B cell (primary cell): ENCODE measurements at regions not wholly inside any gene's neighbourhood (a gene's known extent, or its start where the extent isn't known, plus 50 kb on each side); places are given as distances from the start of the nearest gene placed in this dataset.

Experiments
- ATAC-seq: fragments of 200-7000 bp; cut with Tn5 transposase; one replicate; pipeline ENCODE4 v1.10.0; 2021; ENCODE audit warnings: low read depth, mild to moderate bottlenecking, moderate number of reproducible peaks, moderate library complexity
- CTCF ChIA-PET: fragments of 350-600 bp; sonication (Branson Sonifier 250); formaldehyde crosslinking; loops from one replicate; lab custom pipeline; 2021; ENCODE audit warnings: antibody characterized with exemption, inconsistent platforms; lab: Charles Lee
- POLR2A ChIA-PET: fragments of 350-600 bp; sonication (Branson Sonifier 250); formaldehyde crosslinking; loops from one replicate; lab custom pipeline; 2021; ENCODE audit warnings: antibody characterized with exemption; lab: Charles Lee
- DNase-seq: peaks from one replicate; pipeline ENCODE4 v3.0.0; 2013
- H2AFZ ChIP-seq: 2 replicates; pipeline ENCODE4 v1.6.1; 2012; ENCODE audit warnings: mild to moderate bottlenecking, low read depth, low read length; ENCODE audit not compliant: insufficient read depth, poor library complexity, severe bottlenecking
- H3K27ac ChIP-seq, 2 donors: 1 replicate in 1 of 2; 2 replicates in 1 of 2; pipeline ENCODE4 v1.5.1; 2012 to 2013; ENCODE audit warnings: low read length in 2 of 2, mild to moderate bottlenecking in 2 of 2, moderate library complexity in 1 of 2
- H3K27me3 ChIP-seq, 4 experiments: fragments of 200-600 bp in 1 of 4; sonication (generic) in 1 of 4; replicated peaks in 1 of 4; 1 replicate in 2 of 4; 2 replicates in 2 of 4; pipeline versions ENCODE4 v1.6.1 to v1.7.0; 2013 to 2016; ENCODE audit warnings: low read length in 3 of 4, mild to moderate bottlenecking in 2 of 4, mixed read lengths in 1 of 4, moderate library complexity in 1 of 4; ENCODE audit not compliant: insufficient read depth in 4 of 4, control insufficient read depth in 3 of 4; ENCODE audit errors: control extremely low read depth in 1 of 4
- H3K36me3 ChIP-seq, 2 experiments: replicated peaks in 1 of 2; 1 replicate in 1 of 2; 2 replicates in 1 of 2; pipeline versions ENCODE4 v1.6.1 to v1.7.1; 2013; ENCODE audit warnings: low read length in 1 of 2; ENCODE audit not compliant: insufficient read depth in 2 of 2, control insufficient read depth in 1 of 2; ENCODE audit errors: control extremely low read depth in 1 of 2, extremely low read depth in 1 of 2
- H3K4me1 ChIP-seq, 2 donors: fragments of 200-600 bp in 1 of 2; sonication (generic) in 1 of 2; 1 replicate in 1 of 2; 2 replicates in 1 of 2; pipeline versions ENCODE4 v1.5.1 to v1.6.1; 2013 to 2017; ENCODE audit warnings: low read length in 2 of 2; ENCODE audit not compliant: control insufficient read depth in 2 of 2, insufficient read depth in 2 of 2
- H3K4me2 ChIP-seq: replicated peaks from 2 replicates; pipeline ENCODE3; 2012; ENCODE audit warnings: mild to moderate bottlenecking, low read depth, low read length; ENCODE audit not compliant: poor library complexity, severe bottlenecking
- H3K4me3 ChIP-seq, 5 experiments: fragments of 200-600 bp in 1 of 5; sonication (generic) in 1 of 5; 1 replicate in 3 of 5; 2 replicates in 2 of 5; pipeline versions ENCODE4 v1.5.1 to v1.7.0; 2011 to 2016; ENCODE audit warnings: low read length in 4 of 5, mild to moderate bottlenecking in 4 of 5, low read depth in 2 of 5, control low read depth in 1 of 5, moderate library complexity in 1 of 5; ENCODE audit not compliant: insufficient read depth in 1 of 5; ENCODE audit errors: control extremely low read depth in 1 of 5, extremely low read depth in 1 of 5
- H3K79me2 ChIP-seq: fragments of 200-600 bp; sonication (generic); one replicate; pipeline ENCODE4 v1.6.0; 2016; ENCODE audit warnings: low read length; ENCODE audit not compliant: control insufficient read depth, insufficient read depth
- H3K9ac ChIP-seq: fragments of 200-600 bp; sonication (generic); 2 replicates; pipeline ENCODE4 v1.6.1; 2017; ENCODE audit warnings: mild to moderate bottlenecking, low read length, moderate library complexity
- H3K9me3 ChIP-seq, 3 donors: one replicate each; pipeline versions ENCODE4 v1.6.1 to v1.7.1; 2013; ENCODE audit warnings: low read length in 2 of 3; ENCODE audit not compliant: control insufficient read depth in 2 of 3, insufficient read depth in 1 of 3; ENCODE audit errors: control extremely low read depth in 1 of 3
- H4K20me1 ChIP-seq: 2 replicates; pipeline ENCODE4 v1.6.0; 2012; ENCODE audit warnings: mild to moderate bottlenecking, low read length; ENCODE audit not compliant: insufficient read depth, control insufficient read depth, poor library complexity, severe bottlenecking
- H3K27ac Mint-ChIP-seq: one replicate; pipeline ENCODE4 v1.8.0; 2021; ENCODE audit warnings: mixed read lengths
- H3K27me3 Mint-ChIP-seq: one replicate; pipeline ENCODE4 v1.8.0; 2021; ENCODE audit warnings: mixed read lengths
- H3K4me1 Mint-ChIP-seq: one replicate; pipeline ENCODE4 v1.8.0; 2021; ENCODE audit warnings: mixed read lengths
- H3K4me3 Mint-ChIP-seq: one replicate; pipeline ENCODE4 v1.8.0; 2021; ENCODE audit warnings: mixed read lengths
- H3K9me3 Mint-ChIP-seq: one replicate; pipeline ENCODE4 v1.8.0; 2022; ENCODE audit warnings: mixed read lengths; ENCODE audit not compliant: insufficient read depth
- CTCF ChIP-seq: fragments of 200-600 bp; IDR thresholded peaks from one replicate; pipeline ENCODE4 v1.8.0; 2022; ENCODE audit warnings: antibody characterized with exemption, mild to moderate bottlenecking
- EZH2 ChIP-seq: IDR thresholded peaks from 2 replicates; pipeline ENCODE4 v1.6.1; 2012; ENCODE audit warnings: borderline replicate concordance, low read depth, mild to moderate bottlenecking, moderate library complexity, low read length; ENCODE audit not compliant: insufficient read depth, poor library complexity, severe bottlenecking
- WGBS: methylation state at CpG from one replicate; pipeline ENCODE4 v1.1.5; 2013; ENCODE audit warnings: missing lambda C conversion rate; ENCODE audit not compliant: insufficient coverage; 5-methylcytosine and 5-hydroxymethylcytosine counted together
- intact Hi-C: fragments of 100-400 bp; cut with micrococcal nuclease; formaldehyde crosslinking; loops from one replicate; pipeline ENCODE4 v1.10.0; 2022

GRCh38 chr6:19452495-19452894 is 384.7 kb upstream of the ID4 start:
- Mint-ChIP-seq H3K27ac (no peak overlapping the region), H3K9me3 (peaks cover 3% of the 10 kb centered on the region), H3K27me3 (no peaks in the 10 kb centered on the region), H3K4me3 (no peak overlapping the region), H3K4me1 (no peaks in the 10 kb centered on the region)
- ATAC-seq: no peak
- Histone ChIP-seq H3K27me3 (no peaks in the 10 kb centered on the region), H3K27ac (no peak overlapping the region), H3K4me2 (no peak overlapping the region), H3K4me3 (no peak overlapping the region), H4K20me1 (no peaks in the 10 kb centered on the region), H2AFZ (no peak overlapping the region), H3K36me3 (no peaks in the 10 kb centered on the region), H3K9ac (no peak overlapping the region), H3K4me1 (no peaks in the 10 kb centered on the region), H3K9me3 (no peaks in the 10 kb centered on the region), H3K79me2 (no peaks in the 10 kb centered on the region)
- TF ChIP-seq EZH2 (no peak), CTCF (no peak)
- WGBS: no CpG with 5 or more reads among the region's 1 CpG
- DNase-seq: no peak
- intact Hi-C loops: no loop called here
- CTCF ChIA-PET: no interaction called here
- POLR2A ChIA-PET: no interaction called here

GRCh38 chr6:19454001-19454720 is 383.0 kb upstream of the ID4 start:
- H3K4me1 Mint-ChIP-seq: no peaks in the 10 kb centered on the region
- peaks cover 4% of the 10 kb centered on the region for H3K9me3 Mint-ChIP-seq
- no peaks in the 10 kb centered on the region for H3K27me3 Mint-ChIP-seq
- H3K27ac Mint-ChIP-seq: no peak overlapping the region
- Histone ChIP-seq H4K20me1 (no peaks in the 10 kb centered on the region), H3K4me2 (no peak overlapping the region), H3K27me3 (no peaks in the 10 kb centered on the region), H2AFZ (no peak overlapping the region), H3K9me3 (no peaks in the 10 kb centered on the region), H3K36me3 (no peaks in the 10 kb centered on the region), H3K79me2 (no peaks in the 10 kb centered on the region), H3K4me1 (no peaks in the 10 kb centered on the region), H3K9ac (no peak overlapping the region), H3K4me3 (no peak overlapping the region), H3K27ac (no peak overlapping the region)
- no peak overlapping the region for H3K4me3 Mint-ChIP-seq
- no peak for ATAC-seq
- TF ChIP-seq CTCF (no peak), EZH2 (no peak)
- intact Hi-C loops: no loop called here
- WGBS: 46% methylated on average over 3 of the region's 3 CpGs
- POLR2A ChIA-PET: no interaction called here
- DNase-seq: no peak
- CTCF ChIA-PET: no interaction called here
